Spleen (tissue), 11 donors: ENCODE measurements at regions not wholly inside any gene's neighbourhood (a gene's known extent, or its start where the extent isn't known, plus 50 kb on each side); places are given as distances from the start of the nearest gene placed in this dataset.

Experiments used
- DNase-seq: peaks from one replicate; pipeline ENCODE4 v3.0.0-alpha.2; 2020
- H3K27ac ChIP-seq, 8 donors: fragments of 200-600 bp; sonication (generic) in 7 of 8; 1 replicate in 4 of 8; 2 replicates in 4 of 8; pipeline versions ENCODE4 v1.5.0 to v1.8.0; 2016 to 2021; ENCODE audit warnings: inconsistent platforms in 4 of 8, mild to moderate bottlenecking in 4 of 8, moderate library complexity in 1 of 8
- H3K27me3 ChIP-seq, 7 donors: fragments of 200-600 bp; sonication (generic) in 6 of 7; replicated peaks in 1 of 7; 1 replicate in 4 of 7; 2 replicates in 3 of 7; pipeline versions ENCODE4 v1.5.0 to v1.8.0; 2016 to 2021; ENCODE audit warnings: inconsistent platforms in 3 of 7, mild to moderate bottlenecking in 1 of 7
- H3K36me3 ChIP-seq, 6 donors: fragments of 200-600 bp; sonication (generic) in 5 of 6; 1 replicate in 4 of 6; 2 replicates in 2 of 6; pipeline versions ENCODE4 v1.5.0 to v1.8.0; 2016 to 2021; ENCODE audit warnings: inconsistent platforms in 2 of 6
- H3K4me1 ChIP-seq, 6 donors: fragments of 200-600 bp; sonication (generic) in 5 of 6; 1 replicate in 3 of 6; 2 replicates in 3 of 6; pipeline versions ENCODE4 v1.5.0 to v1.8.0; 2016 to 2021; ENCODE audit warnings: inconsistent platforms in 3 of 6
- H3K4me3 ChIP-seq, 8 donors: fragments of 200-600 bp; sonication (generic) in 7 of 8; 1 replicate in 4 of 8; 2 replicates in 4 of 8; pipeline versions ENCODE4 v1.5.0 to v1.8.0; 2016 to 2021; ENCODE audit warnings: inconsistent platforms in 4 of 8, mild to moderate bottlenecking in 4 of 8, moderate library complexity in 2 of 8
- H3K9me3 ChIP-seq, 8 donors: fragments of 200-600 bp; sonication (generic) in 7 of 8; 1 replicate in 4 of 8; 2 replicates in 4 of 8; pipeline versions ENCODE4 v1.5.0 to v1.8.0; 2016 to 2021; ENCODE audit warnings: inconsistent platforms in 4 of 8
- CTCF ChIP-seq, 11 experiments: fragments of 200-600 bp in 7 of 11; fragments of 450-650 bp in 4 of 11; sonication (generic) in 4 of 11; IDR thresholded peaks in 8 of 11; conservative IDR thresholded peaks in 3 of 11; 1 replicate in 7 of 11; 2 replicates in 4 of 11; pipeline versions ENCODE4 v1.4.0 to v1.8.0; 2016 to 2021; ENCODE audit warnings: antibody characterized with exemption in 11 of 11, inconsistent platforms in 4 of 11, mild to moderate bottlenecking in 1 of 11
- POLR2A ChIP-seq, 3 donors: fragments of 450-650 bp; IDR thresholded peaks; one replicate each; pipeline ENCODE4 v1.5.1; 2017; ENCODE audit warnings: antibody characterized with exemption in 3 of 3, mild to moderate bottlenecking in 1 of 3
- POLR2AphosphoS5 ChIP-seq, 3 donors: sonication (generic); formaldehyde crosslinking; IDR thresholded peaks; one replicate each; pipeline ENCODE4 v1.5.1; 2017; ENCODE audit warnings: antibody characterized with exemption in 3 of 3
- WGBS, 5 donors: extraction: QIAGEN DNeasy Blood & Tissue Kit in 3 of 5; methylation state at CpG; one replicate each; pipeline versions ENCODE4 v1.1.5 to v1.1.7; 2013 to 2018; 5-methylcytosine and 5-hydroxymethylcytosine counted together
- intact Hi-C: fragments of 100-400 bp; cut with DNase I; formaldehyde crosslinking; loops from one replicate; pipeline ENCODE4 v1.15.0; 2023; ENCODE audit warnings: low total_unique reads
- donor health status: healthy with polysubstance abuse.
- donor health status: DM: no; HTN: no; CAD: no; lungs with moderate emphysema.
- donor health status: DM: no; HTN: no; CAD: no.
- donor health status: Bipolar disorder and iron deficiency.
- donor health status: healthy.
- donor health status: DM: no; HTN: no; CAD: no.
- donor health status: DM: yes; HTN: yes; CAD: no.

GRCh38 chr15:97755726-97756125 is 204.8 kb upstream of the ARRDC4 start:
- no peaks in the 10 kb centered on the region for H3K36me3 ChIP-seq
- intact Hi-C loops, result no loop called here
- H3K27ac ChIP-seq, result no peak overlapping the region
- 81 to 95% (median 88%) methylated on average over 1 of the region's 1 CpG for WGBS, 5 donors
- DNase-seq, result no peak
- no peaks in the 10 kb centered on the region for H3K27me3 ChIP-seq
- no peak overlapping the region for H3K4me3 ChIP-seq
- no peaks in the 10 kb centered on the region for H3K9me3 ChIP-seq
- no peaks in the 10 kb centered on the region for H3K4me1 ChIP-seq
- TF ChIP-seq POLR2A (IDR thresholded peaks at IDR 0.05) (no peak), POLR2AphosphoS5 (IDR thresholded peaks at IDR 0.05) (no peak), CTCF (IDR thresholded peaks at IDR 0.05 in 8 of 11, conservative IDR thresholded peaks at IDR 0.05 in 3 of 11) (no peak)

DNA sequence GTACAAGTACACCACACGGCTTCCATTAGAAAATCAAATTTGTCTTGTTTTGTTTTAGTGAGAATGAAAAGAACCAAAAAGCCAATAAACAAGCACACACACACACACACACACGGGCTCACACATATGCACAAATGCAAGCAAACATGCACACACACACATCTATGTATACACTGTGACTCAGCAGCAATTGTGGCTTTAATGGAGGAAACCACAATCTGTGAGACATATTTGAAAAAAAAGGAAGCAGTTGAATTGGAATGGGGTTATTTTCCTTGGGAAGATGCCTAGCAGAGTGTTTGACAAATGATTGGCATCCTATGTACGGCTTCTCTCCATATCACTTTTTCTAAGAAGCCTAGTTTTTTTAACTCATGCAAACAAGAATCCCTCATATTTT is 201.1 kb upstream of the ARRDC4 start:
- 23 to 42% (median 38%) methylated on average over 3 of the region's 3 CpGs for WGBS, 5 donors
- TF ChIP-seq CTCF (IDR thresholded peaks at IDR 0.05 in 8 of 11, conservative IDR thresholded peaks at IDR 0.05 in 3 of 11) (no peak), POLR2A (IDR thresholded peaks at IDR 0.05) (no peak), POLR2AphosphoS5 (IDR thresholded peaks at IDR 0.05) (no peak)
- no peaks in the 10 kb centered on the region for H3K36me3 ChIP-seq
- intact Hi-C loops, result no loop called here
- H3K4me3 ChIP-seq, result no peak overlapping the region
- DNase-seq, result no peak
- H3K9me3 ChIP-seq, result no peaks in the 10 kb centered on the region
- H3K27ac ChIP-seq, result no peak overlapping the region
- H3K27me3 ChIP-seq, result no peaks in the 10 kb centered on the region
- no peaks in the 10 kb centered on the region for H3K4me1 ChIP-seq

DNA sequence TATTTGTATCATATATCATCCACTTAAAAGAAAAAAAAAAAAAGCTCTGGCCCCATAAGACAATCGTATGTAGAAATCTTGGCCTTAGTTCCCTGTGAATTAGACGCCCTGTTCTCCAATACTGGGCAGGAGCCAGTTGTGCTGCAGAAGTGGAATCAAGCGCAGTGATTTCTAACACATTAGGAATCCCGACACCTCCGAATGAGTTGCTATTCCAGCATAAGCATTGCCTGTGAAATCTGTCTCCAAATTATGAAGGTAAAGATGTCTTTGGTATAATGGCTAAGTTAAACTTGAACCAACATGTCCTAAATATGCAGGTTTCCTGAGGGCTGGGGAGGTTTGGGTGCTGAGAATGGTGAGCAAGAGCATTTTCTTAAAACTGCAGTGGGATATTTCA is 199.4 kb upstream of the ARRDC4 start:
- Histone ChIP-seq H3K27ac (no peak overlapping the region), H3K36me3 (no peaks in the 10 kb centered on the region), H3K27me3 (no peaks in the 10 kb centered on the region), H3K4me3 (no peak overlapping the region), H3K9me3 (no peaks in the 10 kb centered on the region), H3K4me1 (no peaks in the 10 kb centered on the region)
- 63 to 85% (median 66%) methylated on average over 5 of the region's 5 CpGs for WGBS, 5 donors
- intact Hi-C loops, result no loop called here
- TF ChIP-seq CTCF (IDR thresholded peaks at IDR 0.05 in 8 of 11, conservative IDR thresholded peaks at IDR 0.05 in 3 of 11), result no peak
- no peak for TF ChIP-seq POLR2AphosphoS5 (IDR thresholded peaks at IDR 0.05)
- no peak for TF ChIP-seq POLR2A (IDR thresholded peaks at IDR 0.05)
- DNase-seq, result no peak

GRCh38 chr15:97783240-97783639 is 177.3 kb upstream of the ARRDC4 start:
- 72 to 91% (median 82%) methylated on average over 4 of the region's 4 CpGs for WGBS, 5 donors
- intact Hi-C loops, result no loop called here
- Histone ChIP-seq H3K27ac (no peak overlapping the region), H3K27me3 (no peaks in the 10 kb centered on the region), H3K4me1 (no peaks in the 10 kb centered on the region), H3K9me3 (peaks cover 0 to under 1% (median 0%) of the 10 kb centered on the region in 8 donors), H3K4me3 (no peak overlapping the region), H3K36me3 (no peaks in the 10 kb centered on the region)
- no peak for TF ChIP-seq CTCF (IDR thresholded peaks at IDR 0.05 in 8 of 11, conservative IDR thresholded peaks at IDR 0.05 in 3 of 11)
- no peak for TF ChIP-seq POLR2AphosphoS5 (IDR thresholded peaks at IDR 0.05)
- no peak for TF ChIP-seq POLR2A (IDR thresholded peaks at IDR 0.05)
- no peak for DNase-seq
